ENCODE measurements at regions not wholly inside any gene's neighbourhood (a gene's known extent, or its start where the extent isn't known, plus 50 kb on each side); places are given as distances from the start of the nearest gene placed in this dataset.

DNA sequence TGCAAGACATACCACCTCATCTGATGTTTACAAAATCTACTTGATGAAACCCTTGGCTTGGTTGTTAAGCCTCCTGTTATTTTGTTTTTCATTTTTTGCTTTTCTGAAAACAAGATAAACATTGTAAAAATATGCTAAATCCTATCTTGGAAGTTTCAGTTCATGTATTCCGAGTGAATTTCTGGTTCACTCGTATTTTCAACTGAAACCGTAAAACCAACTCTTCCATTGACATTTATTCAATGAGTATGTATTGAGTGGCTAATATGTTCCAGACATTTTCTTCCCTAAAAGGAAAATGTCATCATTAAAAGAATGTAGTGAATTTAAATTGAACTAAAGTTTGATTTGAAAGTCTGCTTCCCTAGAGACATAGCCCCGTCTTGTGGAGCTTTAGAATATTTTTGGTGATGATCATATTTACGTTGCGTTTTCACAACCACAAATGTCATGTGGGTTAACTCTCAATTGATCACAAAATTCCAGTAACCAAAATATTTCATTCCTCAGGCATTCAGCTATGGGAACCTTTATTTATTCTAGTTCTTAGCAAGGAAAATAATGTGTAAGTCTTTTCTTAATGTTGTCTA lies 204.2 kb downstream of the MBD2 start:
- DNase-seq = no peak

DNA sequence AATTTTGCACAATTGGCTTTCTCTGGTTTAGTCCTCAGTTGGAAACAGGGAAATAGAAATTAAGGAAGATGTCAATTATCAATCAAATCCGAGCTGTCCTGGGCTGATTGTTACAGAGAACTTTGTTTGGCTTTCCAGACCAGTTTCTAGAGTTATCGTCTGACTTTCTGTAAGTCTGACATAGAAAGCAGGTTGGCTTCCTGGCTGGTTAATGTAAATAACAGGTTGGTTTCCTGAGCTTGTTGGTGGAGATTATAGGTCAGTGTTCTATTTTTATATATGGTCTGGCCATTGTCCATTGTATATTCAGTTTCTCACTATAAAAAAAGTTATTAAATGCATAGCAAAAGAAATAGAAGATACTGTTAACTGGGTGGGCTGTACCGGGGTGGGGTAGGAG lies 204.8 kb downstream of the MBD2 start:
- no peak for DNase-seq

DNA sequence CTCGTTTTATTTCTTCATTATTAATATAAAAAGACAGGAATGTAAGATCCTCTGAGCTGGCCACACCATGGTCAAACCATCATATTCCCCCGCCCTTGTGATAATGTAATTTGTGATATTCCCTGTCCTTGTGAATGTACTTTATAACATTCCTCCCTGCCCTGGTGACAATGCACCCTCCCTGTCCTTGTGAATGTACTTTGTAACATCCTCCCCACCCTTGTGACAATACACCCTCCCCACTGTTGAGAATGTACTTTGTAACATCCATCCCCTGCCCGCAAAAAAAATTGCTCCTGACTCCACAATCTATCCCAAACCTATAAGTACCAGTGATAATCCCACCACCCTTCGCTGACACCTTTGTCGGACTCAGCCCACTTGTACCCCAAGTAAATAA lies 211.0 kb downstream of the MBD2 start:
- no peak for DNase-seq

DNA sequence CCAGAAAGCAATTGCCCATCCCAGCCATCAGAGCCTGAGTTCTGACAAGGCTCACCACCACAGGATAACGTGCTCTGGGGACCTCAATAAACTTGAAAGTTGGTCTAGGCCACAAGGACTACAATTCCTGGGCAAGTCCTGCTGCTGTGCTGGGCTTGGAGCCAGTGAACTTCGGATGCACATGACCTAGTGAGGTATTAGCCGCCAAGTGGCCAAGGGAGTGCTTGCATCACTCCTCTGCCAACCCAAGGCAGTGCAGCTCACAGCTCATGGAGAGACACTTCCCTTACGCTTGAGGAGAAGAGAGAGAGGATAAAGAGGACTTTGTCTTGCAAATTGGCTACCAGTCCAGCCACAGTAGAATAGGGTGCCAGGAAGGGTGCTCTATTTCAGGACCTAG lies 219.6 kb downstream of the MBD2 start:
- DNase-seq = no peak

DNA sequence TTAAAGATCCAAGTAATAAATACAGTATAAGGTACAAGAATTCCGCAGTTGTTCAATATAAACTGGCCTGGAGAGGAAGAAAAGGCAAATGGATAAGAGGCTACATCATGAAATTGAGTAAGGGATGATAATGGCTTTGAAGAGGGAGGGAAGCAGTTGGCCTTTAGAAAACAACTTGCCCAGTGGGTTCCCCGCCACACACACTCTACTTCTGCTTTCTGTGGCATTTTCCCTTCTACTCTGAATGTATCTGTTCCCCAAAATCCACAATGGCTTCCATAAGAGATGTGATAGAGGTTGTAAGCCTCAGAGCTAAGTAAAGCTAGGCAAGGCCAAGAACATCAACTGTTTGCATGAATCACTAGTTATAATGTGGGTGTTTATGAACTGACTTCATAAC lies 221.3 kb downstream of the MBD2 start:
- DNase-seq = no peak

DNA sequence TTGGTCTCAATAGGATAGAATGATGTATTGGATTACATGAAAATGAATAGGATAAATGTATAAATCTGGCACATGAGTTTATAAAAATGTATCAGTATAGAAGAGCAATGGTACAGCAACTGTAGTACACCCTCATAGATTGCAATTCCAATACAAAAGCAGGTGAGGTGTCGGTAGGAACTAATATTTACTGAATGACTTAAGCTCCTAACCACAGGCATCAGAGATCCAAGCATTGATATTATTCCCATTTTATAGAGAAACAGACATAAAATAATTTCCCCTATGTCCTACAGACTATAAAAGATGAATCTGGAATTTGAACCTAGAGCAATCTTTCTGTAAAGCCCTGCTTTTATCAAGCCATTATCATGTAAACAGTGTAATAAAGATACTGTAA lies 227.4 kb downstream of the MBD2 start:
- DNase-seq = no peak

DNA sequence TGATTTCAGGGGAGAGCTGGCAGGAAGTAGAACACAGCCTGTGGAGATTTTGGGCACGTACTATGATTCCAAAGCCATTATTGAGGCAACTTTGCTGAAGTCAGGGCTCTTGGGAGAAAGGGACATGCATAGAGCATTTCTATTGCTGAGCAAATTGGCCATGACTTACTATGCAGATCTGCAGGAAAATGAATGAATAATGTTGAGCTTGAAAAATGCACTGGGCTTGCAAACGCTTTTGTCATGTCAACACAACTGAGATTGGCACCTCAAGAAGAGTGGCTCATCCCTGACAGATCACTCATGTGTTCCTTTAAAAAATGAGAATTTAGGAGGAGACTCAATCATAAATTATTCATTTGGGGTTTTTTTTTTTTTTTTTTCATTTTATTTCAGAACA lies 230.5 kb downstream of the MBD2 start:
- DNase-seq = no peak

DNA sequence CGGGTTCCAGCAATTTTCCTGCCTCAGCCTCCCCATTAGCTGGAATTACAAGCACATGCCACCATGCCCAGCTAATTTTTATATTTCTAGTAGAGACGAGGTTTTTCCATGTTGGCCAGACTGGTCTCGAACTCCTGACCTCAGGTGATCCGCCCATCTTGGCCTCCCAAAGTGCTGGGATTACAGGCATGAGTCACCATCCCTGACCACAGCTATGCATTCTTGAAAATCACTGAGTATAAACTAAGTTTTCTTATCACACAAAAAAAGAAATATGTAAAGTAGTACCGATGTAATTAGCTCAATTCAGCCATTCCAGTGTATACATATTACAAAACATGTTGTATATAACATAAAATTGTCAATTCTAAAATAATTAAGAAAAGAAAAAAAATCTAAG lies 232.7 kb downstream of the MBD2 start:
- DNase-seq = no peak

DNA sequence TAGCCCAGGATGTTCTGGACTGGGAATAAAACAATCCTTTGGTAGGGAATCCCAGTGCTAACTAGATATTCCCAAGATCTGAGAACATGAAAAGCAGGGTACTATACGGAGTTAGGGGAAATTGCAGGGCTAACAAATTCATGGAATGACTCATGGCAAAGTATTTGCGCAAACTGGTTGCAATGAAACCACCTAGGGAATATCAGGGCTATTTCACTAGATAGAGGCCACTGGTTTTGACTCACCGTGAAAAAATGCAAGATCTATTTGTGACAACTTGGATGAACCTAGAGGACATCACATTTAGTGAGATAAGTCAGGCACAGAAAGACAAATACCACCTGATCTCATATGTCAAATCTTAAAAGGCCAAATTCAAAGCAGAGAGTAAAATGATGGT lies 233.3 kb downstream of the MBD2 start:
- DNase-seq = no peak

DNA sequence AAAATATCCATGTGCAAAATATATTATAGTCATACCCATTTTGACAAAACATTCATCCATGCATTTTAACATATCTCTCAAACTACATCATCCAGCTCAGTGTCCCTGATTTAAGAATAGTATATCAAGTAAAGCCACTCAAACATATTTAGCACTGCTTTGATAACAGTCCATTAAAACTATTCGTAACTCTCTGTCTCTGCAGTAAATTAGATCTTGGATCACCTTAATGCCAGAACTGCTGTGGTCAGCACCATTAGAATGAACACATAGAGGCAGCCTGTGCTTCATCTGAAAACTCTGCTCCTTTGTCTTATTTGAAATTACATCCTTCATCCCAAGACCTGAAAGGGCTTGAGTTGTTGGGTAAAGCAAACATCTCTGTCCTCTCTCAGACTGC lies 234.0 kb downstream of the MBD2 start:
- DNase-seq = no peak

DNA sequence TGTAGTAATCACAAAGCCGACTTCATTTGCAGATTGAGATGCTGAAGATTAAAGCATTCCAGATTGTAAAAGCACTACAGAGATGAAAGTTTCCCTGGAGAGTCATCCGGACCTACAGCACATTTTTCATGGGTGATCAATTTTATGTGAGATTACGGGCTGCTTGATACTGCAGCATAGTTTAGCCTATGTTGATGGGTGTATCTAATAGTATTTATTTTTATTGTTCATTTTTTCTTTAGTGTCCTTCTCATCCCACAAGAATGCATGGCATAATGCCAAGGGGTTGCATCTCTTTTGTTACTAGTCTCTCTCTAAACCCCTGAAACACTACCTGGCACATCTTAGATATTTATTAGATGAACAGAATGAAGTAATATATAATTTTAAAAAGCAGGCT lies 240.4 kb downstream of the MBD2 start:
- no peak for DNase-seq

DNA sequence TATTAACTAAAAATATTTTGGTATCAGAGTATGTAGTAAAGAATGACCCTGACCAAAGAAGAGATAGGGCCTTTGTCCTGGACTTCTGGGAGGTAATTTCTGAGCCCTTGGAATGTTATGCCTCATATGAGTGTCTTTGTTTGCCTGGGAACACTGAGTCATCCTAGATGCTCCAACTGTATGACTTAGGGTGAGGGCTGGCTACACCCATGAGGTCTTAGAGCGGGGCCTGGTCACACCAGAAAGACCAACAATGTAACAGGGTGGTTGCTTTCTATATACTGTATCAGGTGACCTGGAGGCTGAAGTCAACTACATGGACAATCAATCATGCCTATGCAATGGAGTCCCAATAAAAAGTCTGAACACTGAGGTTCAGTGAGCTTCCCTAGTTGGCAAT lies 253.1 kb downstream of the MBD2 start:
- DNase-seq = no peak

DNA sequence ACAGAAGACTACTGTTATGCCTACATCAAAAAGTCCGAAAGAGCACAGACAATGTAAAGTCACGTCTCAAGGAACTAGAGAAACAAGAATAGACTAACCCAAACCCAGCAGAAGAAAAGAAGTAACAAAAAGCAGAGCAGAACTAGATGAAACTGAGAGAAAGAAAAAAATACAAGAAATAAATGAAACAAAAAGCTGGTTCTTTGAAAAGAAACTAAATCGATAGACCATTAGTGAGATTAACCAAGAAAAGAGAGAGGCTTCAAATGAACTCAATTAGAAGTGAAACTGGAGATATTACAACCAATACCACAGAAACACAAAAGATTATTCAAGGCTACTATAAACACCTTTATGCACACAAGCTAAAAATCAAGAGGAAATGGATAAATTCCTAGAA lies 271.8 kb downstream of the MBD2 start:
- no peak for DNase-seq

DNA sequence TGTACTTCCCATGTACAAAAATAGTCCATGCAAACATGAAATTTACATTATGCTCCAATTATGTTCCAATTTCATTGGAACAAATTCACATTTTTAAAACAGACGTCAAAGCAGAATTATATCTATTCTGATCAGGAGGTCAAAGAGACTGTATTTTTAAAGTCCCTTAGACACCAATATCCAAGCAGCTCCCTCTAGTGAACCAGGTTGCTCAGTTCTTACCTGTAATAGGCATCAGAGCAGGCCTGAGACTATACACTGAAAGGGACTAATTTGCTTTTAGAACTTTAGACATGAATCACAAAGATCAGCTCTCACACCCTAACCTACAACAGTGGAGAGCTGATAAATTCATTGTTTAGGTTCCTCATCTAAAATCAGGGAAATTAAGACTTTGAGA lies 273.9 kb downstream of the MBD2 start:
- DNase-seq = no peak

DNA sequence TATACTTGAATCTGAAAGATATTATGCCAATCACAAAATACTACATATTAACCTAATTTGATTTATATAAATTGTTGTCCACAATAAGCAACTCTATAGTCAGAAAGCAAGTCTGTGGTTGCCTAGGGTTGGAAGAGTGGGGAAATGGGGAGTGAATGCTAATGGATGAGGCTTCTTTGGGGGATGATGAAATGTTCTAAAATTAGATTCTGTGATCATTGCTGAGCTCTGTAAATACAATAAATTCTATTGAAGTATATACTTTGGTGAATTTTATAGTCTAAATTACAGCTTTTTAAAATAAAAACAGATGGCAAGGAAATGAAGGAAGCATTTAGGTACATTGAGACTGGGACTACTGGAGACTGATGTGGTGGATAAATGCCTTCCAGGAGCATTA lies 275.5 kb downstream of the MBD2 start:
- no peak for DNase-seq

DNA sequence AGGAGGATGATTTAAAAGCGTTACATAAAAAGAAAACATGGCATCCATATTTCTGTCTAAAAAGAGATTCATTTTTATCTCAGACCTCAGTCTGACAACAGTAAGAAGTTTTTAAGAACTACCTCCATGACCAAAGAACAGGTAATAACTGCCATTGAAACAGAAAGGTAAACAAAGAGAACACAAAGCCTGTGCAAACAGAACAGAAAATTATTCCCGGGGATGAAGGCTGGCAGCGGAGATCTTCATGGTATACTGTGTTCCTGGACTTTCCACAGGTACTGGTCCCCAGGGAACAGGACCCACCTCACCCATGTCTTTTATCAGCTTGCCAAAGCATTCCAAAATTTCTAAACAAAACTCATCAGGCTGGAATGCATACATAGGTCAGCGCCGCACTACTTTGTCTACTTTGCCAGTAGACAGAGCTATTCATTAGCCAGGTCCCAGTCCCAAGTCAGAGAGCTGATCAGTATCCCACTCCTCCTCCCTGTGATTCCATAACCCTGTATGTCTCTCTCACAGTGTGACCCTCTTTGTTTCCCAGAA lies 277.3 kb downstream of the MBD2 start:
- no peak for DNase-seq

DNA sequence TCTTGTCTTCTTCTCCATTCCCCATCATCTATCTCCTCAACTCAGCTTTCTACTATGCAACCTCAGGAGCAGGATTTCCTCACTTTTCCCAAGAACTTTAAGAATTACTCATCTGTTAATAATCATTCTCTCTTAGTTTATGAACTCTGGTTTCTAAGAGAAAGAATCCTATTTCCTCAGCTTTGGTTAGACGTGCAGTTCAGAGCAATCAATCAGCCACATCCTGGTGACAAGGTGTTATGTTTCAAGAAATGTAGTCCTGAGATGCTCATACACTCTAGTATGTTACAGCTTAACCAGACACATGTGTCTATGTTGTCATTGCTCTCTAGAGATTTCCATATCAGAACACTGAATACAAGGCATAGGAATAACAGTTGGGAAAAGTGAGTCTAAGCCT lies 277.9 kb downstream of the MBD2 start:
- DNase-seq = no peak

DNA sequence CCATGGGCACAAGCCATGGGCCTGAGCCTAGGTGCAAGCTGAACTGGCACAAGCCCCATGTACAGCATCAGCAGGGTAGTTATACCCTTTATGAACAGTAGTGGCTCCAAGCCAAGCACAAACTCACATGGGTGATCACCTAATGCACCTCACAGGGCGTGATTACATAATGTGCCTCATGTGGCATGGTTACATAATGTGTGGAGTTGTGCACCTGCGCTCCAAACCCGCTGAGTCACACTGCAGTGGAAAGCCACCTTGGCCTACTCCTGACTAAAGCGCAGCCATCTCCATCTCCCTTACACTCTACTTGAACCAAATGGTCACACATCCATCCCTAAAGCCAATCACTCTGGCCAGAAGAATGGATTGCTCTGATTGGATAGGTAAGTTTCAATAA lies 279.7 kb downstream of the MBD2 start:
- DNase-seq = no peak

DNA sequence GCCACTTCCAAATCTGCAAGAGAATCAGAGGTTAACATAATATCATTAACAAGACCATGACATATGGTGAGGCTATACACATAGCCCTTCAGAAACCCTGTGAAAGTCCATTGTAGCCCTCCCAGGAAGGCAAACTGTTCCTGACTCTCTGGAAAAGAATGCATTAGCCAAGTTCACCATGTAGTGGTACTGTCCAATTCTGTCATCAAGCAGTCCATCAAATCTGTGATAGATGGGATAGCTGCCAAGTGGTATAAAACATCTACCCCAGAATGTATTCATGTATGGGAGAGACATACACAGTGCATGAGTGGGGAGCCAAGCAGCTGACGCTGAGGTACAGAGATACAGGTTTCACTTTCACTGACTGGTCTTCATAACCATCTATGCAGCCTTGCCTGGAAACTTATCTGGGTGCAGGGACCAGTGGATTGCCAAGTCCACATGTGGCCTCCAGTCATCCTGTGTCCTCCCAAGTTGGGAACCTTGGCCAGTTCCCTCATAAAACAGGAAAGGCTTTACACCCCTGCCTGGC lies 281.1 kb downstream of the MBD2 start:
- no peak for DNase-seq

DNA sequence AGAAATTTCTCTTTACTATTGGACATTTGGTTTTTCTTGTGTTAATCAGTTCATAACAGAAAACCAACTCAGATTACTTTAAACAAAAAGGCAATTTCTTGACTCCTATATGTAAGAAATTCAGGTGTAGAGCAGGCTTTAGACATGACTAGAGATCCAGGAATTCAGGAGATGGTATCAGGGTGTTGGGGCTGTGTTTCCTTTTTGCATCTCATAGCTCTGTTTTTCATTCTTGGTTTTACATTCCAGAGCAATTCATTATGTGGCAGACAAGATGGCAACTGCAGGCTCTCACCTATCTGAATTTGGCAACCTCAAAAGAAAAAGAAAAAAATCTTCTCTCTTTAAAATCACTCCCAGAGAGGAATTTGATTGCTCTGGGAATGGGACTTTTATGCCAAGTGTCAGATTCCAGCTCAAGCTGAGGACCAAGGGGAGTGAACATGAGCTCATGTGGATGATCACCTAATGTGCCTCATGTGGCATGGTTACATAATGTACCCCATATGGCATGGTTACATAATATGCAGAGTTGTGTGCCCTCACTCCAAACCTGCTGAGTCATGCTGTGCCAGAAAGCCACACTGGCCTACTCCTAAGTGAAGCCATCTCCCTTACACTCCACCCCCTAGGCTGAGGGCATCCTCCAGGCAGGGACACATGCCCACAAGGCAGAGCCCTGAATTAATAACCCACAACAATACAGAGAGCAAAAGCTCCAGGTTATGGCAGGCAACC lies 282.7 kb downstream of the MBD2 start:
- no peak for DNase-seq

DNA sequence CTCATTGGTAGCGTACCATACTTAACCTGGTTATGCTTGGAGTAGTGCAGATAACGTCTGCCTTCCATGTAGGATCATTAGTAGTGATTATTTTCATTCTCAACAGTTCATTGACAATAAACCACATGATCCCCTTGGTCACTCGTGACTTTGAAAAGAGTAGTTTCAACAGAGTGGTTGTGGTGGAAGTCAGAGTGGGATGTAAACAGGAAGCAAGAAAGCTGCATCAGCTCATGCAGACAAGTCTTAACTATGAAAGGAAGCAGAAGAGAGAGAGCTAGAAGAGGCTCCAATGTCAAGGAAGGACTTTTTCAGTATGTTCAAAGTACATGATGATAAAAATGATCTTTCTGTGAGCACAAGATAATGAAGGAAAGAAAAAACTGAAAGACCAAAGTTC lies 287.4 kb downstream of the MBD2 start:
- no peak for DNase-seq

DNA sequence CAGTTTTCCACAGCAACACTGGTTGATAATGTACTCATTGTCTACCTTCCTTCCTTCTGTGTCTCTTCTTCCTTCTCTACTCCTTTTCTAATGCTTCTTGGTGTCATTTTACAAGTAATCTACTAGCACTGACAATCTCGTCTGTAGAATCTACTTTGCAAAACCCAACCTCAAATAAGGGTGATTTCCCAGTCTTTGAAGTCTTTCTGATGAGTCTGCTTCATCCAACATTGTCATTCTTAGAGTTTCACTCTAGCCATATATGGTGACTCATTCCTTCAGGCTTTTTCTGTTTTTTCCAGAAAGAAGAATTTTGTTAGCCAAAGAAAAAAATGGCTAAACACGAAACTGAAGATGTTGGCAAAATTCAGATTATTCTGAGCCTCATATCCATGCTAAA lies 288.7 kb downstream of the MBD2 start:
- no peak for DNase-seq

DNA sequence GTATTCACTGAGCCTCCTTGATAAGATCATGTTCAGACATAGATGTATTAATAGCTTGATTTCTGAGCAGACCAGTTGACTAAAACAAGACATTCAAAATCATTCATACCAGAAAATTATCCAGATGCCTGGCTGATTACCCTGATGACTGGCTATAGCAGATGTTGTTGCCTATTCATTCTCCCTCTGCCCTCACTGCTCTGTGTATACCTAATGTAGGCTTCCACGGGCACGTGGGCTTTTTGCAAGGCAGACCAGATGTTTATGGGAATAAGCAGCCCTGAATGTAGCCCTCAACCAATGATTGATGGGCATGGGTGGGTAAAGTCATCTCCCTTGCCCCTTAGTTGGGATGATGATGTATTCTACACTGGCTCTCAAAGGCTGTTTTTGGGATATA lies 289.1 kb downstream of the MBD2 start:
- DNase-seq = no peak

DNA sequence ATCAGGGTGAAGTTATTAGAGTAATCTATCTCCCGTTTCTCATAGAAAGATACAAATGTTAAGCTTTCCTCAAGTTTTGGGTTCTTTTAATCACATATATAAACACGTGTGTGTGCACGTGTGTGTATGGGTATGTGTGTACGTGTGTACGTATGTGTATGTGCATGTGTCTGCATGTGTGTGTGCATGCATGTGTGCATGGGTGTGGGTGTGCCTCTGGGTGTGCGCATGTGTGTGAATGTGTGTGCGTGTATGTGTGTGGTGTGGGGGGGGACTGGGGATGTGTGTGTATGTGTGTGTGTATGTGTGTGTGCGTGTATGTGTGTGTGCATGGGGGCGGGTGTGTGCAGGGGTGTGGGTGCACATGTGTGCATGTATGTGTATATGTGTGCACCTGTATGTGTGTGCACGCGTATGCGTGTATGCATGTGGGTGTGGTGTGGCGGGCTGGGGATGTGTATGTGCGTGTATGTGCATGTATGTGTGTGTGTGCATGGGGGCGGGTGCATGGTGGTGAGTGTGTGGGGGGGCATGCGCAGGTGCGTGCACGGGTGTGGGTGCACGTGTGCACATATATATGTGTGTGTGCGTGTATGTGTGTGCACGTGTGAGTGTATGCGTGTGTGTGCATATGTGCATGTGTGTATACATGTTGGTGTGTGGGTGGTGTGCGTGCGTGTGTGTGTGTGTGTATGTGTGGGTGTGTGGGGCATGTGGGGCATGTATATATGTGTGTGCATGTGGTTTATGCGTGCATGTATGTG lies 304.0 kb downstream of the MBD2 start:
- no peak for DNase-seq
